Neural progenitor cell (in vitro differentiated cells): ENCODE measurements at regions not wholly inside any gene's neighbourhood (a gene's known extent, or its start where the extent isn't known, plus 50 kb on each side); places are given as distances from the start of the nearest gene placed in this dataset.

Experiments
- DNase-seq: peaks from one replicate; pipeline ENCODE4 v3.0.0-alpha.2; 2016; ENCODE audit warnings: low spot score
- H2AFZ ChIP-seq: fragments of 200-600 bp; sonication (generic); replicated peaks from 2 replicates; pipeline ENCODE4 v1.6.1; 2016; ENCODE audit warnings: antibody characterized with exemption
- H3F3A ChIP-seq: fragments of 200-600 bp; sonication (generic); 2 replicates; pipeline ENCODE4 v1.6.1; 2016; ENCODE audit warnings: antibody characterized with exemption, low read depth
- H3K27ac ChIP-seq: fragments of 200-600 bp; sonication (generic); 2 replicates; pipeline ENCODE4 v1.5.1; 2016; ENCODE audit warnings: mild to moderate bottlenecking
- H3K27me3 ChIP-seq: fragments of 200-600 bp; sonication (generic); 2 replicates; pipeline ENCODE4 v1.6.1; 2016; ENCODE audit warnings: mild to moderate bottlenecking, moderate library complexity
- H3K36me3 ChIP-seq: fragments of 200-600 bp; sonication (generic); 2 replicates; pipeline ENCODE4 v1.5.1; 2016
- H3K4me1 ChIP-seq: fragments of 200-600 bp; sonication (generic); 2 replicates; pipeline ENCODE4 v1.6.1; 2016; ENCODE audit warnings: mixed run types
- H3K4me2 ChIP-seq: fragments of 200-600 bp; sonication (generic); 2 replicates; pipeline ENCODE4 v1.6.1; 2016
- H3K4me3 ChIP-seq: fragments of 200-600 bp; sonication (generic); 2 replicates; pipeline ENCODE4 v1.5.1; 2016
- H3K79me2 ChIP-seq: fragments of 200-600 bp; sonication (generic); 2 replicates; pipeline ENCODE4 v1.6.1; 2016; ENCODE audit warnings: low read depth
- H3K9ac ChIP-seq: fragments of 200-600 bp; sonication (generic); 2 replicates; pipeline ENCODE4 v1.6.1; 2016
- H3K9me3 ChIP-seq: fragments of 200-600 bp; sonication (generic); 2 replicates; pipeline ENCODE4 v1.5.1; 2016; ENCODE audit warnings: low read depth
- H4K20me1 ChIP-seq: fragments of 200-600 bp; sonication (generic); 2 replicates; pipeline ENCODE4 v1.6.1; 2016; ENCODE audit warnings: low read depth
- H3K27ac Mint-ChIP-seq: 3 replicates; pipeline ENCODE4 v1.8.0; 2021; ENCODE audit warnings: mixed read lengths
- H3K27me3 Mint-ChIP-seq: 2 replicates; pipeline ENCODE4 v1.8.0; 2022; ENCODE audit warnings: low read depth, mild to moderate bottlenecking, inconsistent platforms, moderate library complexity, mixed read lengths; ENCODE audit not compliant: insufficient read depth
- H3K36me3 Mint-ChIP-seq: 3 replicates; pipeline ENCODE4 v1.8.0; 2021; ENCODE audit warnings: mixed read lengths
- H3K4me1 Mint-ChIP-seq: 3 replicates; pipeline ENCODE4 v1.8.0; 2021; ENCODE audit warnings: mixed read lengths
- H3K4me3 Mint-ChIP-seq: 3 replicates; pipeline ENCODE4 v1.8.0; 2021; ENCODE audit warnings: mild to moderate bottlenecking, moderate library complexity, mixed read lengths
- H3K9me3 Mint-ChIP-seq: 3 replicates; pipeline ENCODE4 v1.8.0; 2020; ENCODE audit warnings: mixed read lengths
- EZH2 ChIP-seq: fragments of 200-600 bp; sonication (generic); IDR thresholded peaks from 2 replicates; pipeline ENCODE4 v1.6.1; 2017; ENCODE audit warnings: antibody characterized with exemption, mild to moderate bottlenecking, moderate library complexity
- EZH2phosphoT487 ChIP-seq: fragments of 200-600 bp; sonication (generic); IDR thresholded peaks from 2 replicates; pipeline ENCODE4 v1.6.1; 2017; ENCODE audit warnings: antibody characterized with exemption
- TF ChIP-seq, protein P1 (sequence below): fragments of 200-600 bp; sonication (generic); IDR thresholded peaks from 2 replicates; pipeline ENCODE4 v1.5.1; 2017; ENCODE audit warnings: antibody characterized with exemption, mild to moderate bottlenecking

DNA sequence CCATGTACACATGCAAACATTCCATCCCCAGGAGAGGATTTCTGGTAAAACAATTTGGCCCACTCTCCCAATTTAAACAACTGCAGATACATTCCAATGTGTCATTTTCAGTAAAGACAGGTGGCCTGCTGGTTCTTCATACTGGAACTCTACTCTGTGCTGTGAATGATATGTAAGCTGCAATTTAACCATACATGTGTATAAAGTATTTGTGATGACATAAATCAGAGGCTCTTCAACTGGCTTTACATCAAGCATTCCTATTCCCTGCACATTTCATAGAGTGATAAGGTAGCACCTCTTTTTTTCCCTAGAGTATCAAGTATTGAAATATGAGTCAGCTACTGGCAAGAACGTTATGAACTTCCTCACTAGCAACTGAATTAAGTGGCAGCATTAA is 649.5 kb upstream of the ADGRL2 start:
- TF ChIP-seq EZH2: no peak
- TF ChIP-seq, protein P1, sequence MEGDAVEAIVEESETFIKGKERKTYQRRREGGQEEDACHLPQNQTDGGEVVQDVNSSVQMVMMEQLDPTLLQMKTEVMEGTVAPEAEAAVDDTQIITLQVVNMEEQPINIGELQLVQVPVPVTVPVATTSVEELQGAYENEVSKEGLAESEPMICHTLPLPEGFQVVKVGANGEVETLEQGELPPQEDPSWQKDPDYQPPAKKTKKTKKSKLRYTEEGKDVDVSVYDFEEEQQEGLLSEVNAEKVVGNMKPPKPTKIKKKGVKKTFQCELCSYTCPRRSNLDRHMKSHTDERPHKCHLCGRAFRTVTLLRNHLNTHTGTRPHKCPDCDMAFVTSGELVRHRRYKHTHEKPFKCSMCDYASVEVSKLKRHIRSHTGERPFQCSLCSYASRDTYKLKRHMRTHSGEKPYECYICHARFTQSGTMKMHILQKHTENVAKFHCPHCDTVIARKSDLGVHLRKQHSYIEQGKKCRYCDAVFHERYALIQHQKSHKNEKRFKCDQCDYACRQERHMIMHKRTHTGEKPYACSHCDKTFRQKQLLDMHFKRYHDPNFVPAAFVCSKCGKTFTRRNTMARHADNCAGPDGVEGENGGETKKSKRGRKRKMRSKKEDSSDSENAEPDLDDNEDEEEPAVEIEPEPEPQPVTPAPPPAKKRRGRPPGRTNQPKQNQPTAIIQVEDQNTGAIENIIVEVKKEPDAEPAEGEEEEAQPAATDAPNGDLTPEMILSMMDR: no peak
- TF ChIP-seq EZH2phosphoT487: no peak
- Mint-ChIP-seq H3K9me3 (no peaks in the 10 kb centered on the region), H3K36me3 (no peaks in the 10 kb centered on the region), H3K27ac (no peak overlapping the region), H3K4me3 (no peak overlapping the region), H3K27me3 (peaks cover 5% of the 10 kb centered on the region), H3K4me1 (peaks cover 5% of the 10 kb centered on the region)
- Histone ChIP-seq H2AFZ (no peak overlapping the region), H3K4me2 (no peak overlapping the region), H3K79me2 (no peaks in the 10 kb centered on the region), H3F3A (no peaks in the 10 kb centered on the region), H3K9me3 (no peaks in the 10 kb centered on the region), H3K27me3 (no peaks in the 10 kb centered on the region), H3K4me1 (peaks cover 1% of the 10 kb centered on the region), H4K20me1 (no peaks in the 10 kb centered on the region), H3K36me3 (no peaks in the 10 kb centered on the region), H3K4me3 (no peak overlapping the region), H3K9ac (no peak overlapping the region), H3K27ac (no peak overlapping the region)
- DNase-seq: no peak

DNA sequence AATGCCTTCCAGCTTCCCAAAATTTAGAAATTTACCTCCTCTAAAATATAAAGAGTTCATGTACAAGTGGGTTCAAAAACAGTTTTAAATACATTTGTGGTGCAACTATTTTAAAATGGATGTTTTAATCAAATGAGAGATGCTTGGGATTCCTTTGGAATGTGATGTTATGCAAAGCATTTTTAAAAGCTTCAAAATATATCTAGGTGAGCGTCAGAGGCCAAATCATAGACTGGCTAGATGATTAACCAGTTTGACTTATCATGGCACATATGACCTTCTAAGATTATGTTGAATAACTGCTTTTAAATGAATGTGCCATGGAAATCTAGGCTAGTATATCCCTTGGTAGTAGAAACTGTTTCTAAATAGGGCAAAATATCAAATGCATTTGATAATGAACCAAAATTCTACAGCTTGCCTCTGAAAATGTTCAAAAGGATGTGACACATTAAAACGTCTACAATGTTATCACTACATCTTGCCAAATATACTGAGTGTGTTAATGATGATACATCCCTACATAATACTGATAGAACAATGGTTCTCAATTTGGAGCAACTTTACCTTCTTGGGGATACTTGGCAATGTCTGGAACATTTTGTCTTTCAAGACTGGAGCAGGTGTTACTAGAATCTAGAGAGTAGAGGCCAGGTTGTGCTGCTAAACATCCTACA is 650.9 kb upstream of the ADGRL2 start:
- H2AFZ ChIP-seq: peak overlapping the region; percentile 11
- no peaks in the 10 kb centered on the region for H3K27me3 ChIP-seq
- no peak overlapping the region for H3K4me2 ChIP-seq
- TF ChIP-seq EZH2 (no peak), EZH2phosphoT487 (no peak)
- TF ChIP-seq, protein P1: no peak
- Mint-ChIP-seq H3K4me1 (peaks cover 10% of the 10 kb centered on the region), H3K9me3 (no peaks in the 10 kb centered on the region), H3K36me3 (no peaks in the 10 kb centered on the region), H3K4me3 (no peak overlapping the region), H3K27me3 (peaks cover 3% of the 10 kb centered on the region), H3K27ac (no peak overlapping the region)
- H3K36me3 ChIP-seq: no peaks in the 10 kb centered on the region
- no peak overlapping the region for H3K9ac ChIP-seq
- H4K20me1 ChIP-seq: no peaks in the 10 kb centered on the region
- DNase-seq: no peak
- H3K79me2 ChIP-seq: no peaks in the 10 kb centered on the region
- no peaks in the 10 kb centered on the region for H3F3A ChIP-seq
- peaks cover 12% of the 10 kb centered on the region for H3K4me1 ChIP-seq
- no peak overlapping the region for H3K27ac ChIP-seq
- no peaks in the 10 kb centered on the region for H3K9me3 ChIP-seq
- H3K4me3 ChIP-seq: no peak overlapping the region

DNA sequence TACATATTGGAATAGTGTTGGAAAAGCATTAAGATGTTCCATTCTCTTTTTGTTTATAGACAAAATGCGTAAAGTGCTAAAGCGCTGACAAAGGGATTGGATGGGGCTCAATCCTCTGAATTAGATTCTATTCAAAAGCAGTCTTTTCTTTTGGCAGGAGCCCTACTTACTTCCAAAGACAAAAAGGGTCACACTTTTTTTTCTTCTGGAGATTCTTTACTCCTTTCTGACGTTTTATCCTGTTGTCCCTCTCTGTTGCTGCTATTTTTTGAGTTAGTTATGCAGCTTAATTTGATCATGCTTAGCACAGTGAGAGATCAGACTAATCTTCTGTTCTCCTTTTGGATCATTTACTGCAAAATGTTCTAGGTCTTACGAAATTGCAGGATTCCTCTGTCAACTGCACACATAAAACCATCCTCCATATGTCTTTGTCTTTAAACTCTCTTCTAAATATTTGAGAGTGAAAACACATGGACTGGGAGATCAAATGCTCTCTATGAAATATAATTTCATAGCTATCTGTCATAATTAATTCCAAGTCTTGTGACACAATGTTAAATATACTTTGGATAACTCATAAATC is 656.4 kb upstream of the ADGRL2 start:
- Mint-ChIP-seq H3K27me3 (peaks cover 1% of the 10 kb centered on the region), H3K9me3 (peaks cover 11% of the 10 kb centered on the region), H3K4me1 (peaks cover 25% of the 10 kb centered on the region), H3K27ac (no peak overlapping the region), H3K4me3 (no peak overlapping the region), H3K36me3 (peaks cover 5% of the 10 kb centered on the region)
- H3K36me3 ChIP-seq: no peaks in the 10 kb centered on the region
- TF ChIP-seq EZH2 (no peak), EZH2phosphoT487 (peak; percentile 73)
- TF ChIP-seq, protein P1: no peak
- peaks cover 36% of the 10 kb centered on the region for H3K4me1 ChIP-seq
- peaks cover 6% of the 10 kb centered on the region for H3F3A ChIP-seq
- no peaks in the 10 kb centered on the region for H3K27me3 ChIP-seq
- H3K9me3 ChIP-seq: no peaks in the 10 kb centered on the region
- peak; percentile 67 for DNase-seq
- H3K4me2 ChIP-seq: peak overlapping the region; percentile 54
- no peaks in the 10 kb centered on the region for H4K20me1 ChIP-seq
- no peaks in the 10 kb centered on the region for H3K79me2 ChIP-seq
- H3K4me3 ChIP-seq: no peak overlapping the region
- no peak overlapping the region for H2AFZ ChIP-seq
- no peak overlapping the region for H3K27ac ChIP-seq
- H3K9ac ChIP-seq: no peak overlapping the region
